MCF 10A (cell line): ENCODE measurements at regions not wholly inside any gene's neighbourhood (a gene's known extent, or its start where the extent isn't known, plus 50 kb on each side); places are given as distances from the start of the nearest gene placed in this dataset.

Source experiments
- BruUV-seq: library from RNA; stranded (reverse); fragments of 400-500 nt; replicated peaks from 2 replicates; lab custom pipeline; 2021; lab: Mats Ljungman, UMichigan
- CTCF ChIA-PET: fragments of 300-600 bp; sonication (Branson Sonifier 250); formaldehyde crosslinking; extraction: SDS; loops from one replicate; lab custom pipeline; 2021; ENCODE audit warnings: antibody characterized with exemption, inconsistent platforms; lab: Yijun Ruan, JAX
- POLR2A ChIA-PET: fragments of 300-600, 350-650 bp; sonication (Branson Sonifier 250); formaldehyde crosslinking; extraction: SDS; loops from one replicate; lab custom pipeline; 2020; ENCODE audit warnings: antibody characterized with exemption, inconsistent platforms; lab: Yijun Ruan, JAX
- DNase-seq: peaks from one replicate; pipeline ENCODE4 v3.0.0-alpha.2; 2018; ENCODE audit not compliant: unreplicated experiment
- H3K27ac Mint-ChIP-seq: one replicate; pipeline ENCODE4 v1.8.0; 2022; ENCODE audit warnings: mild to moderate bottlenecking, low read depth, mixed read lengths; ENCODE audit not compliant: unreplicated experiment
- H3K27me3 Mint-ChIP-seq: one replicate; pipeline ENCODE4 v1.8.0; 2022; ENCODE audit warnings: mixed read lengths; ENCODE audit not compliant: insufficient read depth, unreplicated experiment
- H3K36me3 Mint-ChIP-seq: one replicate; pipeline ENCODE4 v1.8.0; 2022; ENCODE audit warnings: mild to moderate bottlenecking, moderate library complexity, mixed read lengths; ENCODE audit not compliant: insufficient read depth, unreplicated experiment
- H3K4me1 Mint-ChIP-seq: one replicate; pipeline ENCODE4 v1.8.0; 2022; ENCODE audit warnings: mixed read lengths; ENCODE audit not compliant: insufficient read depth, unreplicated experiment
- H3K4me3 Mint-ChIP-seq: one replicate; pipeline ENCODE4 v1.8.0; 2022; ENCODE audit warnings: mild to moderate bottlenecking, moderate library complexity, mixed read lengths; ENCODE audit not compliant: unreplicated experiment
- H3K9me3 Mint-ChIP-seq: one replicate; pipeline ENCODE4 v1.8.0; 2022; ENCODE audit warnings: mixed read lengths; ENCODE audit not compliant: unreplicated experiment
- intact Hi-C: fragments of 100-400 bp; cut with micrococcal nuclease; formaldehyde crosslinking; loops from 2 replicates; pipeline ENCODE4 v1.14.1; 2022
- TF ChIP-seq, protein P1 (sequence below): fragments of 200-600 bp; IDR thresholded peaks from one replicate; pipeline ENCODE4 v1.8.0; 2022; ENCODE audit warnings: antibody characterized with exemption, mild to moderate bottlenecking; ENCODE audit not compliant: unreplicated experiment

GRCh38 chr17:14859542-14859941, 405.6 kb downstream of the PMP22 start:
- ChIA-PET CTCF (no interaction called here), POLR2A (interaction anchor here (3.2 kb wide), 1 partner anchor 14 kb away, joined by 10 read pairs; no protein-coding TSS in a partner anchor)
- no peak for DNase-seq
- no peak overlapping the region for H3K4me3 Mint-ChIP-seq
- no peaks in the 10 kb centered on the region for H3K36me3 Mint-ChIP-seq
- no peaks in the 10 kb centered on the region for H3K27me3 Mint-ChIP-seq
- H3K4me1 Mint-ChIP-seq = no peaks in the 10 kb centered on the region
- TF ChIP-seq, protein P1, sequence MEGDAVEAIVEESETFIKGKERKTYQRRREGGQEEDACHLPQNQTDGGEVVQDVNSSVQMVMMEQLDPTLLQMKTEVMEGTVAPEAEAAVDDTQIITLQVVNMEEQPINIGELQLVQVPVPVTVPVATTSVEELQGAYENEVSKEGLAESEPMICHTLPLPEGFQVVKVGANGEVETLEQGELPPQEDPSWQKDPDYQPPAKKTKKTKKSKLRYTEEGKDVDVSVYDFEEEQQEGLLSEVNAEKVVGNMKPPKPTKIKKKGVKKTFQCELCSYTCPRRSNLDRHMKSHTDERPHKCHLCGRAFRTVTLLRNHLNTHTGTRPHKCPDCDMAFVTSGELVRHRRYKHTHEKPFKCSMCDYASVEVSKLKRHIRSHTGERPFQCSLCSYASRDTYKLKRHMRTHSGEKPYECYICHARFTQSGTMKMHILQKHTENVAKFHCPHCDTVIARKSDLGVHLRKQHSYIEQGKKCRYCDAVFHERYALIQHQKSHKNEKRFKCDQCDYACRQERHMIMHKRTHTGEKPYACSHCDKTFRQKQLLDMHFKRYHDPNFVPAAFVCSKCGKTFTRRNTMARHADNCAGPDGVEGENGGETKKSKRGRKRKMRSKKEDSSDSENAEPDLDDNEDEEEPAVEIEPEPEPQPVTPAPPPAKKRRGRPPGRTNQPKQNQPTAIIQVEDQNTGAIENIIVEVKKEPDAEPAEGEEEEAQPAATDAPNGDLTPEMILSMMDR = no peak
- no peak overlapping the region for H3K27ac Mint-ChIP-seq
- no TSS peak for BruUV-seq
- intact Hi-C loops = no loop called here
- no peaks in the 10 kb centered on the region for H3K9me3 Mint-ChIP-seq

GRCh38 chr17:14856176-14856575, 408.9 kb downstream of the PMP22 start:
- Mint-ChIP-seq H3K4me3 (no peak overlapping the region), H3K36me3 (no peaks in the 10 kb centered on the region), H3K27ac (no peak overlapping the region), H3K9me3 (no peaks in the 10 kb centered on the region), H3K27me3 (no peaks in the 10 kb centered on the region), H3K4me1 (no peaks in the 10 kb centered on the region)
- intact Hi-C loops = no loop called here
- no peak for DNase-seq
- ChIA-PET POLR2A (no interaction called here), CTCF (interaction anchor here (0.6 to 1.2 kb wide), 2 partner anchors 33 to 70 kb away, joined by 3 read pairs; no protein-coding TSS in a partner anchor)
- BruUV-seq = no TSS peak
- TF ChIP-seq, protein P1 = no peak

- CTCF ChIA-PET = no interaction called here
- H3K4me1 Mint-ChIP-seq = no peaks in the 10 kb centered on the region
- DNase-seq = no peak
- H3K27me3 Mint-ChIP-seq = no peaks in the 10 kb centered on the region
- no peak overlapping the region for H3K27ac Mint-ChIP-seq
- no peak overlapping the region for H3K4me3 Mint-ChIP-seq
- TF ChIP-seq, protein P1 = no peak
- BruUV-seq = no TSS peak
- H3K9me3 Mint-ChIP-seq = no peaks in the 10 kb centered on the region
- intact Hi-C loops = no loop called here
- H3K36me3 Mint-ChIP-seq = no peaks in the 10 kb centered on the region
- POLR2A ChIA-PET = no interaction called here
Observed at GRCh38 chr17:14854691-14855090, 410.4 kb downstream of the PMP22 start.

- TF ChIP-seq, protein P1 = no peak
- ChIA-PET POLR2A (interaction anchor here (0.6 to 2.3 kb wide), 20 partner anchors 12 to 1249 kb away, joined by 3 to 24 read pairs (median 4); partner anchors contain the start of gene COX10), CTCF (interaction anchor here (0.5 to 1.1 kb wide), 5 partner anchors 87 to 1815 kb away, joined by 3 read pairs; partner anchors contain the start of gene HS3ST3B1)
- Mint-ChIP-seq H3K36me3 (no peaks in the 10 kb centered on the region), H3K27me3 (no peaks in the 10 kb centered on the region), H3K4me1 (peaks cover 25% of the 10 kb centered on the region), H3K27ac (peak overlapping the region; percentile 37), H3K9me3 (peaks cover 12% of the 10 kb centered on the region), H3K4me3 (peak overlapping the region; percentile 46)
- intact Hi-C loops = no loop called here
- peak; percentile 95 for DNase-seq
- BruUV-seq = no TSS peak
Observed at GRCh38 chr17:14845591-14846281, 419.4 kb downstream of the PMP22 start.
